GM13977 (cell line): ENCODE measurements at regions not wholly inside any gene's neighbourhood (a gene's known extent, or its start where the extent isn't known, plus 50 kb on each side); places are given as distances from the start of the nearest gene placed in this dataset.
A peak's percentile ranks its signal among the peaks of the same experiment; 100 is the strongest.

Experiments
- DNase-seq: peaks from one replicate; pipeline ENCODE4 v3.0.0; 2012; ENCODE audit warnings: low spot score
- in situ Hi-C: fragments of 300-500 bp; cut with MboI; formaldehyde crosslinking; loops from one replicate; pipeline ENCODE4 v1.12.0; 2022; ENCODE audit warnings: low sequenced_read_pairs, low pct_unique_long_range_greater_than_20kb, mixed read lengths, inconsistent platforms; ENCODE audit not compliant: unreplicated experiment
- TF ChIP-seq, protein P1 (sequence below): IDR thresholded peaks from 2 replicates; pipeline ENCODE4 v1.5.1; 2012; ENCODE audit warnings: mild to moderate bottlenecking, control low read depth; ENCODE audit not compliant: insufficient read depth; ENCODE audit errors: extremely low read depth, missing control alignments

GRCh38 chr15:38691377-38691776, 126.8 kb upstream of the RASGRP1 start:
- no peak for DNase-seq
- TF ChIP-seq, protein P1, sequence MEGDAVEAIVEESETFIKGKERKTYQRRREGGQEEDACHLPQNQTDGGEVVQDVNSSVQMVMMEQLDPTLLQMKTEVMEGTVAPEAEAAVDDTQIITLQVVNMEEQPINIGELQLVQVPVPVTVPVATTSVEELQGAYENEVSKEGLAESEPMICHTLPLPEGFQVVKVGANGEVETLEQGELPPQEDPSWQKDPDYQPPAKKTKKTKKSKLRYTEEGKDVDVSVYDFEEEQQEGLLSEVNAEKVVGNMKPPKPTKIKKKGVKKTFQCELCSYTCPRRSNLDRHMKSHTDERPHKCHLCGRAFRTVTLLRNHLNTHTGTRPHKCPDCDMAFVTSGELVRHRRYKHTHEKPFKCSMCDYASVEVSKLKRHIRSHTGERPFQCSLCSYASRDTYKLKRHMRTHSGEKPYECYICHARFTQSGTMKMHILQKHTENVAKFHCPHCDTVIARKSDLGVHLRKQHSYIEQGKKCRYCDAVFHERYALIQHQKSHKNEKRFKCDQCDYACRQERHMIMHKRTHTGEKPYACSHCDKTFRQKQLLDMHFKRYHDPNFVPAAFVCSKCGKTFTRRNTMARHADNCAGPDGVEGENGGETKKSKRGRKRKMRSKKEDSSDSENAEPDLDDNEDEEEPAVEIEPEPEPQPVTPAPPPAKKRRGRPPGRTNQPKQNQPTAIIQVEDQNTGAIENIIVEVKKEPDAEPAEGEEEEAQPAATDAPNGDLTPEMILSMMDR = no peak
- in situ Hi-C loops = loop anchor here (10.0 kb wide), 2 partner anchors 127 to 247 kb away; partner anchors contain the start of gene RASGRP1

- in situ Hi-C loops = loop anchor here (10.0 kb wide), 2 partner anchors 127 to 247 kb away; partner anchors contain the start of gene RASGRP1
- TF ChIP-seq, protein P1 = no peak
- DNase-seq = no peak
These were observed 127.6 kb upstream of the RASGRP1 start for GRCh38 chr15:38691965-38692788.

- no peak for DNase-seq
- in situ Hi-C loops = loop anchor here (10.0 kb wide), 2 partner anchors 128 to 248 kb away; partner anchors contain the start of gene RASGRP1
- TF ChIP-seq, protein P1 = no peak
These were observed 128.1 kb upstream of the RASGRP1 start for GRCh38 chr15:38692789-38693062.

DNA sequence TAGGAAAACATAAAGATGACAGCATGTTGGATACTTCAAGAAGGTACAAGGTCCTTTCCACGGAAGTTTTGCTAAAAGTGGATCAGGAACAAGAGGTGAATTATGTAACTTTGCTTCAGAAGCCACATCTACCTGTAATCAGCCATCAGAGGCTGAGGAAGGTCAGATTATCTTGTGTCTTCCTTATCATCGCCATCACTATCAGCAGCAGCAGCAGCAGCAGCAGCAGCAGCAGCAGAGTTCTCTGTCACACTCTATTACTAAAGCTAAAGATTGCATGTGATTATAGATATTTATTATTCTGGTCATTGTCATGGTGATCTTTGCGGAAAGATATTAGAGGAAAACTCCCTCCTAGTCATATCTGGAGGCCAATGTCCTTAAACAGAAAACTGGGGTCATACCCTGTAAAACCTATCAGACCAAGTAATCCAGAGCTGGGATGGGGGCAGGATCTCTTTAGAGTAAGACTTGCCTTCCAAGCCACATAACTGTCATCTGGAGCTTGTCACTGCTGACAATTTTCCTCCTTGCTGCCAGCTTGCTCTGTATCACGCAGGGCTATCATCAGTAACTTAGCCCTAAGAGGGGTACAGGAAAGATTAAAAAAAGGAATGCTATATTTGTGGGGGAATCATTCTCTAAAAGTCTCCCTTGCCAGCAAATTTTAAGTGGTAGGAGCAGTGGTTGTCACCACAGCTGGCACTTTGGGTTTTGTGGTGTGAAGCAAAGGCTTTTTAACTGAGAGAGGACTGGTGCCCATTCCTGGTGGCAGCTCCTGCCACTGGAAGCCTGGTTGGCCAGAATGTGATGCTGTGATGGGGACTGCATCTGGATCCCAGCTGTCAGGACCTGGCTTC, 130.9 kb upstream of the RASGRP1 start:
- DNase-seq = no peak
- in situ Hi-C loops = loop anchor here (10.0 kb wide), 2 partner anchors 131 to 251 kb away; partner anchors contain the start of gene RASGRP1

GRCh38 chr15:38696109-38696727, 131.6 kb upstream of the RASGRP1 start:
- peak; percentile 30 for DNase-seq
- TF ChIP-seq, protein P1 = no peak
- in situ Hi-C loops = loop anchor here (10.0 kb wide), 2 partner anchors 131 to 251 kb away; partner anchors contain the start of gene RASGRP1

More for the DNA sequence above, 130.9 kb upstream of the RASGRP1 start:
- TF ChIP-seq, protein P1 = no peak
